Effector memory CD4-positive, alpha-beta T cell (primary cell): ENCODE measurements at regions not wholly inside any gene's neighbourhood (a gene's known extent, or its start where the extent isn't known, plus 50 kb on each side); places are given as distances from the start of the nearest gene placed in this dataset.

Experiments used
- DNase-seq, 3 donors: peaks; one replicate each; pipeline ENCODE4 v3.0.0-alpha.2; 2020
- H3K27ac ChIP-seq: 2 replicates; pipeline ENCODE4 v1.7.0; 2013; ENCODE audit warnings: mild to moderate bottlenecking, low read length, moderate library complexity; ENCODE audit not compliant: insufficient read depth, poor library complexity, severe bottlenecking
- H3K27me3 ChIP-seq: replicated peaks from 2 replicates; pipeline ENCODE4 v1.7.0; 2013; ENCODE audit warnings: mild to moderate bottlenecking, low read length; ENCODE audit not compliant: insufficient read depth, control insufficient read depth, poor library complexity, severe bottlenecking
- H3K36me3 ChIP-seq: 2 replicates; pipeline ENCODE4 v1.7.0; 2013; ENCODE audit warnings: mild to moderate bottlenecking, low read length, moderate library complexity; ENCODE audit not compliant: control insufficient read depth, insufficient read depth
- H3K4me1 ChIP-seq: 2 replicates; pipeline ENCODE4 v1.7.0; 2013; ENCODE audit warnings: low read length, mild to moderate bottlenecking; ENCODE audit not compliant: control insufficient read depth, insufficient read depth, poor library complexity, severe bottlenecking
- H3K4me3 ChIP-seq: 2 replicates; pipeline ENCODE4 v1.7.0; 2013; ENCODE audit warnings: low read length, low read depth, mild to moderate bottlenecking; ENCODE audit not compliant: insufficient read depth, poor library complexity, severe bottlenecking
- H3K9me3 ChIP-seq: 2 replicates; pipeline ENCODE4 v1.7.0; 2013; ENCODE audit warnings: mild to moderate bottlenecking, low read length, moderate library complexity; ENCODE audit not compliant: control insufficient read depth

GRCh38 chr18:47586418-47587070, 335.1 kb upstream of the SKOR2 start:
- Histone ChIP-seq H3K9me3 (no peaks in the 10 kb centered on the region), H3K4me1 (no peaks in the 10 kb centered on the region), H3K27me3 (no peaks in the 10 kb centered on the region), H3K27ac (no peak overlapping the region), H3K4me3 (no peak overlapping the region), H3K36me3 (no peaks in the 10 kb centered on the region)
- DNase-seq, result no peak

- H3K4me3 ChIP-seq, result no peak overlapping the region
- H3K27ac ChIP-seq, result no peak overlapping the region
- H3K36me3 ChIP-seq, result no peaks in the 10 kb centered on the region
- no peak for DNase-seq
- no peaks in the 10 kb centered on the region for H3K9me3 ChIP-seq
- H3K27me3 ChIP-seq, result no peaks in the 10 kb centered on the region
- no peaks in the 10 kb centered on the region for H3K4me1 ChIP-seq
Measured at GRCh38 chr18:47585914-47586313, 334.5 kb upstream of the SKOR2 start.

- H3K27ac ChIP-seq, result no peak overlapping the region
- no peaks in the 10 kb centered on the region for H3K27me3 ChIP-seq
- DNase-seq, result no peak
Measured at GRCh38 chr18:47585136-47585535, 333.7 kb upstream of the SKOR2 start.

GRCh38 chr18:47582093-47582492, 330.6 kb upstream of the SKOR2 start:
- H3K27me3 ChIP-seq, result no peaks in the 10 kb centered on the region
- no peak for DNase-seq
- H3K27ac ChIP-seq, result no peak overlapping the region
- H3K4me1 ChIP-seq, result no peaks in the 10 kb centered on the region
- H3K4me3 ChIP-seq, result no peak overlapping the region
- no peaks in the 10 kb centered on the region for H3K9me3 ChIP-seq
- H3K36me3 ChIP-seq, result no peaks in the 10 kb centered on the region

More at GRCh38 chr18:47585136-47585535, 333.7 kb upstream of the SKOR2 start:
- Histone ChIP-seq H3K4me3 (no peak overlapping the region), H3K9me3 (no peaks in the 10 kb centered on the region), H3K36me3 (no peaks in the 10 kb centered on the region), H3K4me1 (no peaks in the 10 kb centered on the region)

- H3K4me1 ChIP-seq, result no peaks in the 10 kb centered on the region
- H3K4me3 ChIP-seq, result no peak overlapping the region
- no peak overlapping the region for H3K27ac ChIP-seq
- H3K36me3 ChIP-seq, result no peaks in the 10 kb centered on the region
- no peak for DNase-seq
- no peaks in the 10 kb centered on the region for H3K27me3 ChIP-seq
- H3K9me3 ChIP-seq, result no peaks in the 10 kb centered on the region
Measured at GRCh38 chr18:47577520-47577919, 326.1 kb upstream of the SKOR2 start.

GRCh38 chr18:47574966-47575365, 323.5 kb upstream of the SKOR2 start:
- no peak overlapping the region for H3K27ac ChIP-seq
- no peak for DNase-seq
- H3K36me3 ChIP-seq, result no peaks in the 10 kb centered on the region
- no peaks in the 10 kb centered on the region for H3K9me3 ChIP-seq
- H3K4me1 ChIP-seq, result no peaks in the 10 kb centered on the region
- H3K4me3 ChIP-seq, result no peak overlapping the region
- no peaks in the 10 kb centered on the region for H3K27me3 ChIP-seq

- Histone ChIP-seq H3K4me1 (no peaks in the 10 kb centered on the region), H3K27ac (no peak overlapping the region), H3K4me3 (no peak overlapping the region), H3K27me3 (no peaks in the 10 kb centered on the region), H3K36me3 (no peaks in the 10 kb centered on the region), H3K9me3 (no peaks in the 10 kb centered on the region)
- DNase-seq, result no peak
Measured at GRCh38 chr18:47571957-47572356, 320.5 kb upstream of the SKOR2 start.

GRCh38 chr18:47566809-47567208, 315.3 kb upstream of the SKOR2 start:
- Histone ChIP-seq H3K4me1 (no peaks in the 10 kb centered on the region), H3K36me3 (no peaks in the 10 kb centered on the region), H3K27me3 (no peaks in the 10 kb centered on the region), H3K4me3 (no peak overlapping the region), H3K9me3 (no peaks in the 10 kb centered on the region), H3K27ac (no peak overlapping the region)
- DNase-seq, result no peak

GRCh38 chr18:47560723-47561715, 309.6 kb upstream of the SKOR2 start:
- Histone ChIP-seq H3K27me3 (no peaks in the 10 kb centered on the region), H3K9me3 (no peaks in the 10 kb centered on the region), H3K27ac (no peak overlapping the region), H3K4me1 (no peaks in the 10 kb centered on the region), H3K36me3 (no peaks in the 10 kb centered on the region), H3K4me3 (no peak overlapping the region)
- DNase-seq, result no peak

- Histone ChIP-seq H3K4me1 (no peaks in the 10 kb centered on the region), H3K27ac (no peak overlapping the region), H3K4me3 (no peak overlapping the region), H3K9me3 (no peaks in the 10 kb centered on the region), H3K36me3 (no peaks in the 10 kb centered on the region), H3K27me3 (no peaks in the 10 kb centered on the region)
- no peak for DNase-seq
Measured at GRCh38 chr18:47558110-47558750, 306.8 kb upstream of the SKOR2 start.
